D721Med (cell line): ENCODE measurements at regions not wholly inside any gene's neighbourhood (a gene's known extent, or its start where the extent isn't known, plus 50 kb on each side); places are given as distances from the start of the nearest gene placed in this dataset.

Source experiments
- DNase-seq: peaks from one replicate; pipeline ENCODE4 v3.0.0; 2011; ENCODE audit warnings: low spot score; ENCODE audit not compliant: insufficient read length
- FAIRE-seq: peaks from 2 replicates; lab custom pipeline; 2011; peaks lifted over from hg19 to GRCh38; lab: Jason Lieb, UNC
- TF ChIP-seq, protein P1 (sequence below): IDR thresholded peaks from 2 replicates; pipeline ENCODE4 v1.5.1; 2012; ENCODE audit warnings: mild to moderate bottlenecking, control low read depth; ENCODE audit not compliant: insufficient read depth; ENCODE audit errors: missing control alignments

DNA sequence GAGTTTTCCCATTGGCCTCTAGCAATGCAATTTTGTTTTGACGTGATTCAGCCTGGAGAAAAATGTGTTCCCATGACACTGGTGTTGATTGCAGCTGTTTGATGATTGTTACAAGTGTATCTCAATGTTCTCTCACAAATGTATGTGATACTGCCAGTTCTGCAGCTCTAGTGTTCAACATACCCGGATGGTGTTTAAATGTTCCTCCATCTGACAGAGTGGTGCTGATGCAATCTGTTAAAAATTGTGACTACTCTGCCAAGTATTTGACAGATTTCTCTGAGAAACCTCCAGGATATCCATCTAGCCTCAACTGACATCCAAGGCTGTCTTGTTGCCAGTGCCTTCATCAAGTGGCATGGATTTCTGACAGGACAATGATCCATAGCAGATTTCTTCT, 657.2 kb upstream of the DIAPH2 start:
- FAIRE-seq, result no peak
- TF ChIP-seq, protein P1, sequence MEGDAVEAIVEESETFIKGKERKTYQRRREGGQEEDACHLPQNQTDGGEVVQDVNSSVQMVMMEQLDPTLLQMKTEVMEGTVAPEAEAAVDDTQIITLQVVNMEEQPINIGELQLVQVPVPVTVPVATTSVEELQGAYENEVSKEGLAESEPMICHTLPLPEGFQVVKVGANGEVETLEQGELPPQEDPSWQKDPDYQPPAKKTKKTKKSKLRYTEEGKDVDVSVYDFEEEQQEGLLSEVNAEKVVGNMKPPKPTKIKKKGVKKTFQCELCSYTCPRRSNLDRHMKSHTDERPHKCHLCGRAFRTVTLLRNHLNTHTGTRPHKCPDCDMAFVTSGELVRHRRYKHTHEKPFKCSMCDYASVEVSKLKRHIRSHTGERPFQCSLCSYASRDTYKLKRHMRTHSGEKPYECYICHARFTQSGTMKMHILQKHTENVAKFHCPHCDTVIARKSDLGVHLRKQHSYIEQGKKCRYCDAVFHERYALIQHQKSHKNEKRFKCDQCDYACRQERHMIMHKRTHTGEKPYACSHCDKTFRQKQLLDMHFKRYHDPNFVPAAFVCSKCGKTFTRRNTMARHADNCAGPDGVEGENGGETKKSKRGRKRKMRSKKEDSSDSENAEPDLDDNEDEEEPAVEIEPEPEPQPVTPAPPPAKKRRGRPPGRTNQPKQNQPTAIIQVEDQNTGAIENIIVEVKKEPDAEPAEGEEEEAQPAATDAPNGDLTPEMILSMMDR, result no peak

DNA sequence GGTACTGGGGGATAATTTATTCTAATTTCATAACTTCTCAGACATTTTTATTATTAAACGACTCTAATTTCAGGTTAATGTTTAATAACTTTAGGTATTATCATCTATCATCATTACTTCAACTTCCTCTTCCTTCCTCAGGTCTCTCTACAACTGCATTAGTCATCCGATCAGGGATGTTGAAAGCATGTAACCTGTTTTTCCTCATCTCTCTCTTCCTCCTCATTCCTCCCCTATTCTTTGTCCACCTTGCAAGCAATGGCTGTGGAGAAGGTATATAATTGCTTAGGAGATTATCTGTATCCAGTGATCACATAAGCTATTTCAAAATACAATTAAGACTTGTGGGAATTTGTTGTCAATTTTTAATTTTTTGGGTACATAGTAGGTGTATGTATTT, 632.6 kb upstream of the DIAPH2 start:
- TF ChIP-seq, protein P1, result no peak
- FAIRE-seq, result no peak
- no peak for DNase-seq

More for the DNA sequence above, 657.2 kb upstream of the DIAPH2 start:
- no peak for DNase-seq

DNA sequence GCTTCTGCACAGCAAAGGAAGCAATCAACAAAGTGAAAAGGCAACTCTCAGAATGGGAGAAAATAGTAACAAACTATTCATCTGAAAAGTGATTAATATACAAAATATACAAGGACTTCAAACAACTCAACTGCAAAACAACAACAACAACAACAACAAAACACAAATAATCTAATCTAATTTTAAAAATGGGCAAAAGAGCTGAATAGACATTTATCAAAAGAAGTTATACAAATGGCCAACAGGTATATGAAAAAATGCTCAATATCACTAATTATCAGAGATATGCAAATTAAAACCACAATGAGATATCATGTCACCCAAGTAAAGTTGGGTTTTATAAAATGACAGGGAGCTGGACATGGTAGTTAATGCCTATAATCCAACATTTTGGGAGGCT, 602.8 kb upstream of the DIAPH2 start:
- FAIRE-seq, result no peak
- TF ChIP-seq, protein P1, result no peak

DNA sequence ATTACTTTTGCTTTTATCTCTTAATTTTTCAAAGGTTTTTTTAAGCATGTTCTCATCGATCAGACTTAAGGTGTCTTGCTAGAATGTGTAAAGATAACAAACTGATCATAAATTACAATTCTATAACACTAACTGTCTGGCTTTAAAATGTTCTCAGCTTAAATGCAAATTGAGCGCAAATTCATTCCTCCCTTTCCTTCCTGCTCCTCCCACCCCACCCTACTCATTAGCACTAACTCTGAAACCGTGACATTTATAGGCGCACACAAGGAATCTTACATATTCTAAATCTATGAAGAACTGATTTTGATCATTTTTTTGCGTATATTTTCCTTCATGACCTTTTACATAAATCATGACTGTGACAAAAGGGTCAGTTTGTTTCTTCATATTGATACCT, 590.0 kb upstream of the DIAPH2 start:
- TF ChIP-seq, protein P1, result no peak
- FAIRE-seq, result no peak
- no peak for DNase-seq

More for the DNA sequence above, 602.8 kb upstream of the DIAPH2 start:
- DNase-seq, result no peak

DNA sequence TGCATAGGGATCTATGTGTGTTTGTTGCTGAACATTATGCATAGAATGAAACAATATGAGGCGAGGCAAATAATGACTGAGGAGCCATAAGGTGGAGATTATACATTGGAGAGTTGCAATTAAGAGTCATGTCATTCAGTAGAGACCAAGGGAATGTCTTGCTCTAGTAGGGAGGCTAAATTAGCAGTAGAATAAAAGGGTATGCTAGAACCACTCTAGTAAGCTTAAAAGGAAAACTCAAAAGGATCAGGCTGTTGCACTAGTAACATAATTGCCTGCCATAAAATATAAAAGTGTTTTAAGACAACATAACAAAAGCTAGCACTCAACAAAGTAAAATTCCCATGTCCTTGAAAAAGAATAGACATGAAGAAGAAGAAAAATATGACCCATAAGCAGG, 586.2 kb upstream of the DIAPH2 start:
- DNase-seq (no peak), FAIRE-seq (no peak)
- TF ChIP-seq, protein P1, result no peak

DNA sequence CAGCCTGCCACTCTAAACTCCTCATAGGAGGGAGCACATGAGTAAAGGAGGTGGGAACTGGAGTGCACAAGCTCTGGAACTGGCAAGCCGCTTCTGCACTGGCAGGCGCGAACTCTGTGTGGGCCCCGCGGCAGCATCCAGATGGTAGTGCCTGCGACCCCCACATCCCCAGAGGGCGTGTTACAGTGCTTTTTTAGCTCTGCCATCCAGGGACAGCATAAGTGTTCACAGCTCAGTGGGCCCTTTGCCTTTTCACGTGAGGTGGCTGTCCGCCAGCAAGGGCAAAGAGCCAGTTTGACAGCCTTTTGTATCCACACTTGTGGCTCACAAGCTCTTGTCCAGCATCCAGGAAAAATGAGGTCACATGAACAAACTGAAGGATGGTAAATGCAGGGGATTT, 581.6 kb upstream of the DIAPH2 start:
- TF ChIP-seq, protein P1, result no peak
- DNase-seq (no peak), FAIRE-seq (no peak)

DNA sequence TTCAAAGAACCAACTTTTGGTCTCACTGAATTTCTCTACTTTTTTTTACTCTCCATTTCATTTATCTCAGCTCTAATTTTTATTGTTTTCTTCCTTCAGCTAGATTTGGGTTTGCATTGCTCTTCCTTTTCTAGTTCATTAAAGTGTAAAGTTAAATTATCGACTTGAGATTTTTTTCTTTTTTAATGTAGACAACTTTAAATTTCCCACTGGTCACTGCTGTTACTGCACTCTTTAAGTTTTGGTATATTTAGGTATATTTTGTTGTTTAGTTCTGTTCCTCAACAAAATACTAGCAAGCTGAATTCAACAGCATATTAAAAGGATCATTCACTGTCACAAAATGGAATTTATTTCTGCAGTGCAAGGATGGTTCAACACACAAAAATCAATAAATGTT, 572.0 kb upstream of the DIAPH2 start:
- FAIRE-seq (no peak), DNase-seq (no peak)
- TF ChIP-seq, protein P1, result no peak
